GM19463 (cell line): ENCODE measurements at regions not wholly inside any gene's neighbourhood (a gene's known extent, or its start where the extent isn't known, plus 50 kb on each side); places are given as distances from the start of the nearest gene placed in this dataset.

Experiments used
- ATAC-seq: cut with Tn5 transposase; IDR thresholded peaks from one replicate; pipeline ENCODE4 v1.9.1; 2021; ENCODE audit warnings: mild to moderate bottlenecking, moderate library complexity; ENCODE audit not compliant: unreplicated experiment

- ATAC-seq: no peak
Observed at GRCh38 chr2:58521803-58522554, 280.9 kb upstream of the FANCL start.

DNA sequence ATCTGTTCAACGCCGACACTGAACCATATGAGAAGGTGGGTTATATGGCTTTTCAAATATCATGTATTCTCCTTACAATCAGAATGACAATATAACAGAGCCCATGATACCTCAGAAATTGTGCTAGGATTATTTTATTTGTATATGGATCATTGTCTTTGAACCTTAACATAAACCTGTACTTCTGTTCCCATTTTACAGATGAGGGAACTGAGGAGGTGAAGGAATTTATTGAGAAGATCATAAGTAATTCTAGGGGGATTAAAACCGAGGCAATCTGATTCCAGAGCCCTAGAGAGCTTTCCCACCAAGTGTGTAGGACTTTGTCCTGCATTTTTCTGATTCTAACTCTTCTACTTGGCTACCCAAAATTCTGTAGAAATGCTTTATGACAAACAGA is 279.8 kb upstream of the FANCL start:
- ATAC-seq: no peak

- ATAC-seq: no peak
Observed at GRCh38 chr2:58517881-58518280, 276.8 kb upstream of the FANCL start.

GRCh38 chr2:58516695-58517094 is 275.6 kb upstream of the FANCL start:
- no peak for ATAC-seq

GRCh38 chr2:58515827-58516573 is 274.9 kb upstream of the FANCL start:
- ATAC-seq: no peak

- ATAC-seq: peak; percentile 80
Observed at GRCh38 chr2:58514252-58514651, 273.1 kb upstream of the FANCL start.

DNA sequence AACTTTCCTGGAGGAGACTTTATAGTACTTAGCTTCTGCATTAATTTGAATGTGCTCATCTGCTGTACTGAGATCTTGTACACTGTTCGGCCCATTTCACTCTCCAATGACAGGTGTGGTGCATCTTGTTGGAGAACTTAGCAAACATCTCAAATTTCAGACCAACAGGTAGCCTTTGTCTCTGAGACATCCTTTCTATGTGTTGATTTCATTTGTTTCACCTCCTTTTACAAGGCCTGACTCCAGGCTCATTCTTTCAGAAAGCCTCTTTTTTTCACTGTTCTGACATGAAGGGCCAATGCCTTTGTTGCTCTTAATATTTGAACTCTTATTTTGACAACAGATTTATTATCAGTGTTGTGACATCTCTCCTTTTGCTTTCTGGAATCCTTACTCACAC is 271.8 kb upstream of the FANCL start:
- no peak for ATAC-seq

- ATAC-seq: no peak
Observed at GRCh38 chr2:58508006-58508405, 266.9 kb upstream of the FANCL start.

DNA sequence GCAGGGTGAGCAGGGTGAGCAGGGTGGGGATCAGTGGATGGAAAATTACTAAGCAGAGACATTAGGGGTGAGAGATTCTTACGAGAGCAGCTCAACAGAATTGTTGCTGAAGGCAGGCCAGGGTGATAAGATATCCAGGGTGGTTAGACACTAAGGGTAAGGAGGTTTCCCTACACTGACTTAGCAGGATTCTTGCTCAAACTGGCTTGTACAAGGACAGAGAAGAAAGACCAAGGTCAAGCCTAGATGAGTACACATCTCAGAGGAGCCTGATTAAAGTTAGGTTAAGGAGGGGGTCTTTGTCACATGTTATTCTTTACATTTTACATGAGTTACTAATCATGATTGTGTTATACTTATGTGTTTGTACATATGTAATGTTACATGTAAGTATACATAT is 262.8 kb upstream of the FANCL start:
- ATAC-seq: no peak

GRCh38 chr2:58502931-58503330 is 261.8 kb upstream of the FANCL start:
- ATAC-seq: no peak

DNA sequence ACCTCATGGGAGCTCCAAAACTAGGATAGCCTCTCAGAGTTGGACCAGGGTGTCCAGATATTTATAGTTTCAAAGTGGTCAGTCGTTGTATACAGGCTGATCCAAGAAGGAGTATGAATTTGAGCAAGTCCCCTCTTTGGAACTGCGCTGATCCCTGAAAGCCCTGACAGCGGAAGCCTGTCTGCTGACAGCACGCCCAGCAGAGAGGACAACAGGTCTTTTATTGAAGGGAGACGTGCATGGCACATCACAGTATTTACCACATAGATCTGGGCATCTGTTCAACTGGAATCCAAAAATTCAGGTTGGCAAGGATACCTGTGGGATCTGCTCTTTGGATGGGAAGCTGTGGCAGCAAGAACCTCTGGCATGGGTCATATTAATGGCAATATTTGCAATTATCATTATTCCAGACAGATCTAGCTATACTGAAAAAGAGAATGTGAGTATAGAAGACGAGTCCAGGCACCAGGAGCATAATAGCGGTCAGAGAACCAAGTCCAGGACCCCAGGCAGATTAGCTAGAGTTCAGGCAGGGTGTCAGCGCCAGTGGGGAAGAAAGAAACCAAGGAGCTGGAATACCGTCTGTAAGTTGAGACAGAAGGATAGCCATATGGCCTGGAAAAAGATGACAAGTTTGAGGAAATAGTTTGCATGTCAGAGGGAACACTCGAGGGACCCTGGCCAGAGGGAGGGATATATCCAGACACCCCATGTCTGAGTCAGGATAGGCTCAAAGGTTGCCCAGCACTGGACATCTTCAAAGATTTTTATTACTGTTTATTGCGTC is 260.4 kb upstream of the FANCL start:
- no peak for ATAC-seq

GRCh38 chr2:58497168-58497567 is 256.0 kb upstream of the FANCL start:
- ATAC-seq: no peak

- no peak for ATAC-seq
Observed at GRCh38 chr2:58495806-58496205, 254.7 kb upstream of the FANCL start.

- no peak for ATAC-seq
Observed at GRCh38 chr2:58494071-58494501, 253.0 kb upstream of the FANCL start.

- no peak for ATAC-seq
Observed at GRCh38 chr2:58484629-58485028, 243.5 kb upstream of the FANCL start.

GRCh38 chr2:58484221-58484620 is 243.1 kb upstream of the FANCL start:
- no peak for ATAC-seq

- no peak for ATAC-seq
Observed at GRCh38 chr2:58483307-58483706, 242.2 kb upstream of the FANCL start.

DNA sequence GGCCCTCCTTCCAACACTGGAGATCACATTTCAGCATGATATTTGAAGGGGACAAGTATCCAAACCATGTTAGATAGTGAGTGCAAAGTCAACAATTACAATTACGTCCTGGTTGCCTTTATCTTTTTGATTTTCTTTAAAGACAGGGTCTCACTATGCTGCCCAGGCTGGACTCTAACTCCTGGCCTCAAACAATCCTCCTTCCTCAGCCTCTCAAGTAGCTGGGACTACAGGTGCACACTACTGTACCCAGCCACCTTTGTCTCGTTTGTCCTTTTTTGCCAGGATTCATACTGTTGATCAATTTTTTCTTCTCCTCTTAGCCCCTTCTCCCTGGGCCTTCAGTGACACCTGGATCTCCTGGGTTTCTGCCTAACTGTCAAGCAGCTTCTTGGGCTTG is 240.5 kb upstream of the FANCL start:
- ATAC-seq: no peak

DNA sequence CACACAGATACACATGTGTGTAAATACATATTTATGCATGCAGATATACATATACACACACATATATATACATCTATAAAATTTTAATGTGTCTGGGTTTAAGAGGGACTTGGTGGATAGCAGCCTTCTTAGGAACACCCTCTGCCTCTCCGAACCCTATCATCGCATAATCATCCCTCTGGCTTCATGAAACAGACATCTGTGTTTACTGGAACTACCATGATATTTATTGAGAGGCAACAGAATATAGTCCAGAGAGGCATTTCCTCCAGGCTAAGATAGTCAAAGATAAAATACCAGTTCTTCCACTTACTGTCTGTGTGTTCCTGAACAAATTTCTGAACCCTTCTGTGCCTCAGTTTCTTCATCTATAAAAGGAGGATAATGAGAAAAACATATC is 239.0 kb upstream of the FANCL start:
- ATAC-seq: no peak

GRCh38 chr2:58479535-58480140 is 238.5 kb upstream of the FANCL start:
- ATAC-seq: no peak

DNA sequence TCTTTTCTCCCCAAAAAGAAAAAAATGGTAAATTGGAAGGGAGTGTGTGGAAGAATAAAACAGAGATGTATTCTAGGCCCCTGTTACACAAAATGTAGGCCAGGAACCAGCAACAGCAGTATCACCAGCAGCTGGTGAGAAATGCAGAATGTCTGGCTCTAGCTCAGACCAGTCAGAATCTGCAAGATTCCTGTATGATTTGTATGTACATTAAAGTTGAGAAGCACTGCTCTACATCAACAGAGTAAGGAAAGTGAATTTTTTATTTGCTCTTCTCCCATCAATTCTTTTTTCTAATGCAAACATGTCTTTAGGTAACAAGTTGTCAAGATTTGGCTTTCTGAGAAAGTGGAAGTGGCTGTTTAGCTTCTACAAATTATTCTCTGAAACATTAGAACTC is 235.4 kb upstream of the FANCL start:
- ATAC-seq: no peak
